Activated T-helper 1 cell treated with Interleukin-2 at 50 U/mL for 16 hours (primary cell): ENCODE measurements at regions not wholly inside any gene's neighbourhood (a gene's known extent, or its start where the extent isn't known, plus 50 kb on each side); places are given as distances from the start of the nearest gene placed in this dataset.
"Not testable (repeated sequence)": the region's sequence is repeated elsewhere in the genome, so short reads cannot be mapped to it uniquely, and the experiment has no call there.

Experiments used
- DNase-seq: peaks from one replicate; pipeline ENCODE4 v3.0.0-alpha.2; 2020; ENCODE audit warnings: low read depth

- no peak for DNase-seq
Measured at GRCh38 chr3:187473778-187474406, 105.7 kb downstream of the RTP4 start.

- not testable (repeated sequence) for DNase-seq
Measured at GRCh38 chr3:187466306-187466705, 98.1 kb downstream of the RTP4 start.

- DNase-seq, result no peak
Measured at GRCh38 chr3:187465503-187465902, 97.3 kb downstream of the RTP4 start.

- DNase-seq, result no peak
Measured at GRCh38 chr3:187464682-187465081, 96.5 kb downstream of the RTP4 start.

GRCh38 chr3:187458921-187459320, 90.7 kb downstream of the RTP4 start:
- no peak for DNase-seq

GRCh38 chr3:187458383-187458782, 90.2 kb downstream of the RTP4 start:
- no peak for DNase-seq

- no peak for DNase-seq
Measured at GRCh38 chr3:187456250-187456649, 88.1 kb downstream of the RTP4 start.

- no peak for DNase-seq
Measured at GRCh38 chr3:187454085-187454815, 86.1 kb downstream of the RTP4 start.

GRCh38 chr3:187450431-187451190, 82.4 kb downstream of the RTP4 start:
- no peak for DNase-seq

- no peak for DNase-seq
Measured at GRCh38 chr3:187448674-187449073, 80.5 kb downstream of the RTP4 start.

GRCh38 chr3:187447737-187448136, 79.6 kb downstream of the RTP4 start:
- DNase-seq, result no peak

- no peak for DNase-seq
Measured at GRCh38 chr3:187445356-187445755, 77.2 kb downstream of the RTP4 start.

GRCh38 chr3:187434524-187434923, 66.3 kb downstream of the RTP4 start:
- no peak for DNase-seq

GRCh38 chr3:187430576-187430975, 62.4 kb downstream of the RTP4 start:
- DNase-seq, result no peak
